IPS DF 4.7 (cell line): ENCODE measurements at regions not wholly inside any gene's neighbourhood (a gene's known extent, or its start where the extent isn't known, plus 50 kb on each side); places are given as distances from the start of the nearest gene placed in this dataset.

Experiments
- DNase-seq: peaks from one replicate; pipeline ENCODE4 v3.0.0-alpha.2; 2013; ENCODE audit warnings: low spot score; ENCODE audit errors: extremely low read depth

GRCh38 chr5:68352166-68352565, 136.6 kb downstream of the PIK3R1 start:
- DNase-seq, result no peak

GRCh38 chr5:68353605-68354004, 138.0 kb downstream of the PIK3R1 start:
- DNase-seq, result no peak

- DNase-seq, result no peak
These were observed 138.8 kb downstream of the PIK3R1 start for GRCh38 chr5:68354315-68354714.

- DNase-seq, result no peak
These were observed 140.7 kb downstream of the PIK3R1 start for GRCh38 chr5:68356216-68356615.

GRCh38 chr5:68356623-68357022, 141.1 kb downstream of the PIK3R1 start:
- no peak for DNase-seq

- no peak for DNase-seq
These were observed 144.1 kb downstream of the PIK3R1 start for GRCh38 chr5:68359699-68360098.

- DNase-seq, result no peak
These were observed 146.8 kb downstream of the PIK3R1 start for GRCh38 chr5:68362331-68362730.

- no peak for DNase-seq
These were observed 150.3 kb downstream of the PIK3R1 start for GRCh38 chr5:68365889-68366288.

GRCh38 chr5:68367287-68367686, 151.7 kb downstream of the PIK3R1 start:
- no peak for DNase-seq

GRCh38 chr5:68367717-68368116, 152.2 kb downstream of the PIK3R1 start:
- DNase-seq, result no peak

- DNase-seq, result no peak
These were observed 152.9 kb downstream of the PIK3R1 start for GRCh38 chr5:68368311-68369022.

- DNase-seq, result no peak
These were observed 153.4 kb downstream of the PIK3R1 start for GRCh38 chr5:68369023-68369359.

- no peak for DNase-seq
These were observed 154.0 kb downstream of the PIK3R1 start for GRCh38 chr5:68369457-68370125.

- DNase-seq, result no peak
These were observed 154.6 kb downstream of the PIK3R1 start for GRCh38 chr5:68370196-68370595.

- DNase-seq, result no peak
These were observed 156.1 kb downstream of the PIK3R1 start for GRCh38 chr5:68371607-68372006.

- no peak for DNase-seq
These were observed 156.6 kb downstream of the PIK3R1 start for GRCh38 chr5:68372161-68372560.

- DNase-seq, result no peak
These were observed 157.5 kb downstream of the PIK3R1 start for GRCh38 chr5:68373050-68373449.

- DNase-seq, result no peak
These were observed 159.4 kb downstream of the PIK3R1 start for GRCh38 chr5:68374796-68375518.

GRCh38 chr5:68375540-68375939, 160.0 kb downstream of the PIK3R1 start:
- DNase-seq, result no peak

GRCh38 chr5:68376935-68377334, 161.4 kb downstream of the PIK3R1 start:
- DNase-seq, result no peak

GRCh38 chr5:68377733-68378132, 162.2 kb downstream of the PIK3R1 start:
- DNase-seq, result no peak

GRCh38 chr5:68378204-68378820, 162.8 kb downstream of the PIK3R1 start:
- no peak for DNase-seq
